ENCODE measurements at regions not wholly inside any gene's neighbourhood (a gene's known extent, or its start where the extent isn't known, plus 50 kb on each side); places are given as distances from the start of the nearest gene placed in this dataset.

GRCh38 chr15:53114960-53115359, 324.8 kb upstream of the ONECUT1 start:
- Histone ChIP-seq H3K9me3 (ENCODE audit: control insufficient read depth, insufficient read depth, low read length) (peaks cover 2% of the 10 kb centered on the region), H3K27ac (ENCODE audit: low read length) (no peak overlapping the region), H3K27me3 (ENCODE audit: control insufficient read depth, insufficient read depth, low read length) (no peaks in the 10 kb centered on the region), H3K36me3 (ENCODE audit: control insufficient read depth, insufficient read depth, low read length) (no peaks in the 10 kb centered on the region), H3K4me1 (ENCODE audit: control insufficient read depth, insufficient read depth, low read length) (no peaks in the 10 kb centered on the region), H3K4me3 (ENCODE audit: low read length) (no peak overlapping the region)
- no peak for DNase-seq
- peaks cover 5 to 9% of the 10 kb centered on the region in 2 donors for H3K9me3 Mint-ChIP-seq
- 73% methylated on average over 3 of the region's 3 CpGs for WGBS (ENCODE audit: insufficient coverage)
- TF ChIP-seq, protein P1, sequence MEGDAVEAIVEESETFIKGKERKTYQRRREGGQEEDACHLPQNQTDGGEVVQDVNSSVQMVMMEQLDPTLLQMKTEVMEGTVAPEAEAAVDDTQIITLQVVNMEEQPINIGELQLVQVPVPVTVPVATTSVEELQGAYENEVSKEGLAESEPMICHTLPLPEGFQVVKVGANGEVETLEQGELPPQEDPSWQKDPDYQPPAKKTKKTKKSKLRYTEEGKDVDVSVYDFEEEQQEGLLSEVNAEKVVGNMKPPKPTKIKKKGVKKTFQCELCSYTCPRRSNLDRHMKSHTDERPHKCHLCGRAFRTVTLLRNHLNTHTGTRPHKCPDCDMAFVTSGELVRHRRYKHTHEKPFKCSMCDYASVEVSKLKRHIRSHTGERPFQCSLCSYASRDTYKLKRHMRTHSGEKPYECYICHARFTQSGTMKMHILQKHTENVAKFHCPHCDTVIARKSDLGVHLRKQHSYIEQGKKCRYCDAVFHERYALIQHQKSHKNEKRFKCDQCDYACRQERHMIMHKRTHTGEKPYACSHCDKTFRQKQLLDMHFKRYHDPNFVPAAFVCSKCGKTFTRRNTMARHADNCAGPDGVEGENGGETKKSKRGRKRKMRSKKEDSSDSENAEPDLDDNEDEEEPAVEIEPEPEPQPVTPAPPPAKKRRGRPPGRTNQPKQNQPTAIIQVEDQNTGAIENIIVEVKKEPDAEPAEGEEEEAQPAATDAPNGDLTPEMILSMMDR (IDR thresholded peaks at IDR 0.05): no peak
- H3K4me3 Mint-ChIP-seq: no peak overlapping the region
- no peaks in the 10 kb centered on the region for H3K36me3 Mint-ChIP-seq
- H3K27ac Mint-ChIP-seq: no peak overlapping the region
- ATAC-seq: no peak
- H3K27me3 Mint-ChIP-seq (ENCODE audit: low read depth in 2 of 2): no peaks in the 10 kb centered on the region
- no peaks in the 10 kb centered on the region for H3K4me1 Mint-ChIP-seq
- intact Hi-C loops (cut with micrococcal nuclease): loop anchor here (10.0 kb wide), 1 partner anchor 60 kb away; no protein-coding TSS in a partner anchor

GRCh38 chr15:53110999-53111398, 320.9 kb upstream of the ONECUT1 start:
- no peaks in the 10 kb centered on the region for H3K36me3 ChIP-seq (ENCODE audit: control insufficient read depth, insufficient read depth, low read length)
- H3K27me3 ChIP-seq (ENCODE audit: control insufficient read depth, insufficient read depth, low read length): no peaks in the 10 kb centered on the region
- H3K9me3 ChIP-seq (ENCODE audit: control insufficient read depth, insufficient read depth, low read length): peaks cover 2% of the 10 kb centered on the region
- H3K27ac ChIP-seq (ENCODE audit: low read length): no peak overlapping the region
- Mint-ChIP-seq H3K36me3 (no peaks in the 10 kb centered on the region), H3K4me3 (no peak overlapping the region), H3K9me3 (peaks cover 0 to 5% of the 10 kb centered on the region in 2 donors), H3K27ac (no peak overlapping the region), H3K27me3 (ENCODE audit: low read depth in 2 of 2) (no peaks in the 10 kb centered on the region), H3K4me1 (no peaks in the 10 kb centered on the region)
- DNase-seq (no peak), ATAC-seq (no peak)
- TF ChIP-seq, protein P1 (IDR thresholded peaks at IDR 0.05): no peak
- no peak overlapping the region for H3K4me3 ChIP-seq (ENCODE audit: low read length)
- 58% methylated on average over 4 of the region's 4 CpGs for WGBS (ENCODE audit: insufficient coverage)
- H3K4me1 ChIP-seq (ENCODE audit: control insufficient read depth, insufficient read depth, low read length): no peaks in the 10 kb centered on the region
- intact Hi-C loops (cut with micrococcal nuclease): loop anchor here (10.0 kb wide), 1 partner anchor 64 kb away; no protein-coding TSS in a partner anchor

GRCh38 chr15:53108319-53108718, 318.2 kb upstream of the ONECUT1 start:
- Histone ChIP-seq H3K27ac (ENCODE audit: low read length) (no peak overlapping the region), H3K4me1 (ENCODE audit: control insufficient read depth, insufficient read depth, low read length) (no peaks in the 10 kb centered on the region), H3K36me3 (ENCODE audit: control insufficient read depth, insufficient read depth, low read length) (no peaks in the 10 kb centered on the region), H3K4me3 (ENCODE audit: low read length) (no peak overlapping the region), H3K27me3 (ENCODE audit: control insufficient read depth, insufficient read depth, low read length) (no peaks in the 10 kb centered on the region), H3K9me3 (ENCODE audit: control insufficient read depth, insufficient read depth, low read length) (peaks cover 2% of the 10 kb centered on the region)
- no peaks in the 10 kb centered on the region for H3K4me1 Mint-ChIP-seq
- DNase-seq (no peak), ATAC-seq (no peak)
- intact Hi-C loops (cut with micrococcal nuclease): no loop called here
- H3K36me3 Mint-ChIP-seq: no peaks in the 10 kb centered on the region
- no peak overlapping the region for H3K4me3 Mint-ChIP-seq
- no peak overlapping the region for H3K27ac Mint-ChIP-seq
- TF ChIP-seq, protein P1 (IDR thresholded peaks at IDR 0.05): no peak
- 86% methylated on average over 2 of the region's 2 CpGs for WGBS (ENCODE audit: insufficient coverage)
- H3K27me3 Mint-ChIP-seq (ENCODE audit: low read depth in 2 of 2): no peaks in the 10 kb centered on the region
- peaks cover 0 to 8% of the 10 kb centered on the region in 2 donors for H3K9me3 Mint-ChIP-seq

GRCh38 chr15:53107855-53108254, 317.7 kb upstream of the ONECUT1 start:
- WGBS (ENCODE audit: insufficient coverage): 60% methylated on average over 2 of the region's 3 CpGs
- no peaks in the 10 kb centered on the region for H3K27me3 Mint-ChIP-seq (ENCODE audit: low read depth in 2 of 2)
- ATAC-seq (no peak), DNase-seq (no peak)
- no peaks in the 10 kb centered on the region for H3K36me3 Mint-ChIP-seq
- TF ChIP-seq, protein P1 (IDR thresholded peaks at IDR 0.05): no peak
- Histone ChIP-seq H3K27me3 (ENCODE audit: control insufficient read depth, insufficient read depth, low read length) (no peaks in the 10 kb centered on the region), H3K4me3 (ENCODE audit: low read length) (no peak overlapping the region), H3K27ac (ENCODE audit: low read length) (no peak overlapping the region), H3K36me3 (ENCODE audit: control insufficient read depth, insufficient read depth, low read length) (no peaks in the 10 kb centered on the region), H3K4me1 (ENCODE audit: control insufficient read depth, insufficient read depth, low read length) (no peaks in the 10 kb centered on the region), H3K9me3 (ENCODE audit: control insufficient read depth, insufficient read depth, low read length) (peaks cover 2% of the 10 kb centered on the region)
- H3K9me3 Mint-ChIP-seq: peaks cover 0 to 8% of the 10 kb centered on the region in 2 donors
- no peak overlapping the region for H3K27ac Mint-ChIP-seq
- no peak overlapping the region for H3K4me3 Mint-ChIP-seq
- intact Hi-C loops (cut with micrococcal nuclease): no loop called here
- no peaks in the 10 kb centered on the region for H3K4me1 Mint-ChIP-seq

All from natural killer cell (primary cell).